ENCODE measurements at regions not wholly inside any gene's neighbourhood (a gene's known extent, or its start where the extent isn't known, plus 50 kb on each side); places are given as distances from the start of the nearest gene placed in this dataset.

DNA sequence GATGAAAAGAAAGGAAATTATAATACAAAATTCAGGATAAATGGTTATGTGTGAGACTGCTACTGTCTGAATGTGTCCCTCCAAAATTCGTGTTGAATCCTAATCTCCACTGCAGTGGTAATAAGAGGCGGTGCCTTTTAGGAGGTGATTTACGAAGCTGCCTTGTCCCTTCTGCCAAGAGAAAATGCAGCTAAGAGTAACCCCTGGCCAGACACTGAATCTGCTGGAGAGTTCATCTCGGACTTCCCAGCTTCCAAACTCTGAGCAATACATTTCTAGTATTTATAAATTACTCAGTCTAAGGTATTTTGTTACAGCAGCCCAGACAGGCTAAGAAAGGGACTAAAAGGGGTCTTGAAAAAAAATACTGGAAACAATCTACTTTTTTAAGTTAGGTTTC is 152.6 kb downstream of the KLF12 start:
- no peaks in the 10 kb centered on the region for H3K4me1 ChIP-seq (ENCODE audit: insufficient read depth)
- 19 to 24% (median 22%) methylated on average over 4 of the region's 4 CpGs for WGBS, 3 donors
- no peak for DNase-seq
- H3K9me3 ChIP-seq: no peaks in the 10 kb centered on the region
- intact Hi-C loops (cut with DNase I): no loop called here
- TF ChIP-seq CTCF (IDR thresholded peaks at IDR 0.05): no peak
- no peak for TF ChIP-seq POLR2A (IDR thresholded peaks at IDR 0.05)
- no peak for TF ChIP-seq EP300 (IDR thresholded peaks at IDR 0.05)
- H3K4me3 ChIP-seq: no peak overlapping the region
- no peak overlapping the region for H3K27ac ChIP-seq
- no peaks in the 10 kb centered on the region for H3K36me3 ChIP-seq
- H3K27me3 ChIP-seq: no peaks in the 10 kb centered on the region

GRCh38 chr13:73975767-73976166 is 158.4 kb downstream of the KLF12 start:
- Histone ChIP-seq H3K27me3 (no peaks in the 10 kb centered on the region), H3K4me3 (no peak overlapping the region), H3K4me1 (ENCODE audit: insufficient read depth) (peaks cover 3% of the 10 kb centered on the region), H3K9me3 (no peaks in the 10 kb centered on the region), H3K27ac (no peak overlapping the region), H3K36me3 (no peaks in the 10 kb centered on the region)
- no peak for TF ChIP-seq CTCF (IDR thresholded peaks at IDR 0.05)
- TF ChIP-seq EP300 (IDR thresholded peaks at IDR 0.05): no peak
- no peak for TF ChIP-seq POLR2A (IDR thresholded peaks at IDR 0.05)
- no peak for DNase-seq
- intact Hi-C loops (cut with DNase I): no loop called here
- 97 to 98% (median 97%) methylated on average over 4 of the region's 4 CpGs for WGBS, 3 donors

- DNase-seq: no peak
- Histone ChIP-seq H3K27ac (no peak overlapping the region), H3K9me3 (no peaks in the 10 kb centered on the region), H3K36me3 (no peaks in the 10 kb centered on the region), H3K27me3 (no peaks in the 10 kb centered on the region), H3K4me1 (ENCODE audit: insufficient read depth) (peaks cover 6% of the 10 kb centered on the region), H3K4me3 (no peak overlapping the region)
- intact Hi-C loops (cut with DNase I): no loop called here
- WGBS, 3 donors: 13 to 17% (median 15%) methylated on average over 2 of the region's 2 CpGs
- no peak for TF ChIP-seq CTCF (IDR thresholded peaks at IDR 0.05)
- no peak for TF ChIP-seq POLR2A (IDR thresholded peaks at IDR 0.05)
- no peak for TF ChIP-seq EP300 (IDR thresholded peaks at IDR 0.05)
These were observed 160.2 kb downstream of the KLF12 start for GRCh38 chr13:73974051-73974450.

- H3K27me3 ChIP-seq: no peaks in the 10 kb centered on the region
- 96 to 99% (median 96%) methylated on average over 2 of the region's 2 CpGs for WGBS, 3 donors
- H3K4me1 ChIP-seq (ENCODE audit: insufficient read depth): peaks cover 6% of the 10 kb centered on the region
- intact Hi-C loops (cut with DNase I): no loop called here
- H3K9me3 ChIP-seq: no peaks in the 10 kb centered on the region
- no peak for TF ChIP-seq POLR2A (IDR thresholded peaks at IDR 0.05)
- no peak for TF ChIP-seq CTCF (IDR thresholded peaks at IDR 0.05)
- TF ChIP-seq EP300 (IDR thresholded peaks at IDR 0.05): no peak
- no peaks in the 10 kb centered on the region for H3K36me3 ChIP-seq
- no peak for DNase-seq
- H3K4me3 ChIP-seq: no peak overlapping the region
- no peak overlapping the region for H3K27ac ChIP-seq
These were observed 161.0 kb downstream of the KLF12 start for GRCh38 chr13:73973156-73973555.

DNA sequence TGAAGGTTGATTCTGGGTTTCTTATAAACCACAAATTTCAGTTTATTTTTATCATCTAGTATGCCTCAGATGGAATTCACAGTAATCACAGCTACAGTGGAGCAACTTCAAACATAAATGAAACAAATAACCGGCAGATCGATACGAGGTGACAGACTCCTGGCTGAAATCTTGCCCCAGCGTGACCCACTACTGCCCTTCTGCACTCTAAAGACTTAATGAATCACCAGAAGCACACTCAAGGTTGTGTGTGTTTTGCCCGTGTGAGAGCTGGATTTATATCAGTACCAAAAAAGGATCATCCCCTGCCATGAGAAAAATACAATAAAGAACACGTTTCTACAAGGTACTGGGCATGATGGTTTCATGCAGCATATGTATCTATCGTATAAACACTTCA is 161.7 kb downstream of the KLF12 start:
- Histone ChIP-seq H3K4me1 (ENCODE audit: insufficient read depth) (peaks cover 6% of the 10 kb centered on the region), H3K4me3 (no peak overlapping the region), H3K27ac (no peak overlapping the region), H3K27me3 (no peaks in the 10 kb centered on the region), H3K9me3 (no peaks in the 10 kb centered on the region), H3K36me3 (no peaks in the 10 kb centered on the region)
- 89 to 94% (median 91%) methylated on average over 7 of the region's 7 CpGs for WGBS, 3 donors
- no peak for DNase-seq
- intact Hi-C loops (cut with DNase I): no loop called here
- no peak for TF ChIP-seq EP300 (IDR thresholded peaks at IDR 0.05)
- TF ChIP-seq POLR2A (IDR thresholded peaks at IDR 0.05): no peak
- no peak for TF ChIP-seq CTCF (IDR thresholded peaks at IDR 0.05)

All from ovary (tissue), 7 donors.